HepG2 (cell line): ENCODE measurements at regions not wholly inside any gene's neighbourhood (a gene's known extent, or its start where the extent isn't known, plus 50 kb on each side); places are given as distances from the start of the nearest gene placed in this dataset.

Experiments
- CTCF ChIP-seq: sonication (generic); formaldehyde crosslinking; IDR thresholded peaks from 2 replicates; pipeline ENCODE4 v1.5.0; 2020; ENCODE audit warnings: mild to moderate bottlenecking, missing genetic modification reagents, moderate library complexity
- ELF1 ChIP-seq: sonication (generic); formaldehyde crosslinking; IDR thresholded peaks from 2 replicates; pipeline ENCODE4 v1.4.0; 2020; ENCODE audit warnings: missing genetic modification reagents
- GTF2F1 ChIP-seq: fragments of 150-350 bp; IDR thresholded peaks from 2 replicates; pipeline ENCODE4 v1.6.1; 2014; ENCODE audit warnings: low read length
- NR3C1 ChIP-seq: sonication (generic); formaldehyde crosslinking; IDR thresholded peaks from 2 replicates; pipeline ENCODE4 v1.4.0; 2020; ENCODE audit warnings: missing genetic modification reagents
- PHF8 ChIP-seq: sonication (generic); formaldehyde crosslinking; IDR thresholded peaks from 2 replicates; pipeline ENCODE4 v1.5.0; 2020; ENCODE audit warnings: missing genetic modification reagents
- RAD21 ChIP-seq: fragments of 450-650 bp; formaldehyde crosslinking; IDR thresholded peaks from 2 replicates; pipeline ENCODE4 v1.5.0; 2020; ENCODE audit warnings: mild to moderate bottlenecking
- SOX6 ChIP-seq, 2 experiments: fragments of 450-650 bp in 1 of 2; sonication (generic) in 1 of 2; formaldehyde crosslinking in 1 of 2; IDR thresholded peaks; 2 replicates each; pipeline versions ENCODE4 v1.4.0 to v1.6.1; 2017 to 2020; ENCODE audit warnings: antibody characterized with exemption in 1 of 2, mild to moderate bottlenecking in 1 of 2, missing genetic modification reagents in 1 of 2
- ZBTB7A ChIP-seq: sonication (generic); formaldehyde crosslinking; IDR thresholded peaks from 2 replicates; pipeline ENCODE4 v1.8.0; 2022; ENCODE audit warnings: mild to moderate bottlenecking, missing genetic modification reagents
- ZFP36 ChIP-seq: fragments of 150-350 bp; IDR thresholded peaks from 2 replicates; pipeline ENCODE4 v1.6.1; 2018; ENCODE audit warnings: borderline replicate concordance, low read length, low read depth; ENCODE audit not compliant: partially characterized antibody
- ZNF260 ChIP-seq: sonication (generic); formaldehyde crosslinking; IDR thresholded peaks from 2 replicates; pipeline ENCODE4 v1.4.0; 2020; ENCODE audit warnings: missing genetic modification reagents, low read depth, mild to moderate bottlenecking, borderline replicate concordance
- ZNF264 ChIP-seq: sonication (generic); formaldehyde crosslinking; IDR thresholded peaks from 2 replicates; pipeline ENCODE4 v1.4.0; 2020; ENCODE audit warnings: missing genetic modification reagents
- ZNF451 ChIP-seq: sonication (generic); formaldehyde crosslinking; IDR thresholded peaks from 2 replicates; pipeline ENCODE4 v1.5.0; 2020; ENCODE audit warnings: mild to moderate bottlenecking, missing genetic modification reagents
- ZNF589 ChIP-seq: sonication (generic); formaldehyde crosslinking; conservative IDR thresholded peaks from 2 replicates; pipeline ENCODE4 v1.8.0; 2022; ENCODE audit warnings: mild to moderate bottlenecking, moderate library complexity, missing genetic modification reagents
- ZNF747 ChIP-seq: sonication (generic); formaldehyde crosslinking; IDR thresholded peaks from 2 replicates; pipeline ENCODE4 v1.8.1; 2023; ENCODE audit warnings: missing genetic modification reagents, mild to moderate bottlenecking, borderline replicate concordance

GRCh38 chr7:131773413-131773812 is 217.0 kb upstream of the PODXL start:
- TF ChIP-seq PHF8, result no peak
- TF ChIP-seq ZNF747, result no peak
- TF ChIP-seq ELF1 (CRISPR knock-in tag), result no peak
- TF ChIP-seq ZNF451, result no peak
- TF ChIP-seq ZFP36, result no peak
- no peak for TF ChIP-seq NR3C1 (CRISPR knock-in tag)
- no peak for TF ChIP-seq RAD21 (CRISPR knock-in tag)
- no peak for TF ChIP-seq ZBTB7A (CRISPR knock-in tag)
- TF ChIP-seq CTCF (CRISPR knock-in tag), result no peak
- TF ChIP-seq ZNF589 (CRISPR knock-in tag), result no peak
- no peak for TF ChIP-seq SOX6 (IDR thresholded peaks at IDR 0.05)
- TF ChIP-seq SOX6 (CRISPR knock-in tag; IDR thresholded peaks at IDR 0.05), result no peak
- TF ChIP-seq ZNF264 (CRISPR knock-in tag), result no peak
- TF ChIP-seq GTF2F1, result no peak
- no peak for TF ChIP-seq ZNF260 (CRISPR knock-in tag)
